ENCODE measurements at regions not wholly inside any gene's neighbourhood (a gene's known extent, or its start where the extent isn't known, plus 50 kb on each side); places are given as distances from the start of the nearest gene placed in this dataset.

- TF ChIP-seq, protein P1, sequence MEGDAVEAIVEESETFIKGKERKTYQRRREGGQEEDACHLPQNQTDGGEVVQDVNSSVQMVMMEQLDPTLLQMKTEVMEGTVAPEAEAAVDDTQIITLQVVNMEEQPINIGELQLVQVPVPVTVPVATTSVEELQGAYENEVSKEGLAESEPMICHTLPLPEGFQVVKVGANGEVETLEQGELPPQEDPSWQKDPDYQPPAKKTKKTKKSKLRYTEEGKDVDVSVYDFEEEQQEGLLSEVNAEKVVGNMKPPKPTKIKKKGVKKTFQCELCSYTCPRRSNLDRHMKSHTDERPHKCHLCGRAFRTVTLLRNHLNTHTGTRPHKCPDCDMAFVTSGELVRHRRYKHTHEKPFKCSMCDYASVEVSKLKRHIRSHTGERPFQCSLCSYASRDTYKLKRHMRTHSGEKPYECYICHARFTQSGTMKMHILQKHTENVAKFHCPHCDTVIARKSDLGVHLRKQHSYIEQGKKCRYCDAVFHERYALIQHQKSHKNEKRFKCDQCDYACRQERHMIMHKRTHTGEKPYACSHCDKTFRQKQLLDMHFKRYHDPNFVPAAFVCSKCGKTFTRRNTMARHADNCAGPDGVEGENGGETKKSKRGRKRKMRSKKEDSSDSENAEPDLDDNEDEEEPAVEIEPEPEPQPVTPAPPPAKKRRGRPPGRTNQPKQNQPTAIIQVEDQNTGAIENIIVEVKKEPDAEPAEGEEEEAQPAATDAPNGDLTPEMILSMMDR (IDR thresholded peaks at IDR 0.05) = no peak
- TF ChIP-seq POLR2A (IDR thresholded peaks at IDR 0.05) = no peak
These were observed 261.1 kb upstream of the DYNLRB2 start for GRCh38 chr16:80279656-80280055.
